KMS-11 (cell line): ENCODE measurements at regions not wholly inside any gene's neighbourhood (a gene's known extent, or its start where the extent isn't known, plus 50 kb on each side); places are given as distances from the start of the nearest gene placed in this dataset.

ENCODE experiments used
- H2AFZ ChIP-seq: fragments of 200-600 bp; sonication (generic); 2 replicates; pipeline ENCODE4 v1.6.1; 2016; ENCODE audit warnings: antibody characterized with exemption, mixed run types, low read depth
- H3K27ac ChIP-seq: fragments of 200-600 bp; sonication (generic); 2 replicates; pipeline ENCODE4 v1.6.1; 2016; ENCODE audit warnings: mild to moderate bottlenecking, mixed run types
- H3K27me3 ChIP-seq: fragments of 200-600 bp; sonication (generic); 2 replicates; pipeline ENCODE4 v1.6.1; 2017; ENCODE audit warnings: mild to moderate bottlenecking, low read depth, mixed run types, moderate library complexity; ENCODE audit not compliant: insufficient read depth
- H3K36me3 ChIP-seq: fragments of 200-600 bp; sonication (generic); 2 replicates; pipeline ENCODE4 v1.6.1; 2017; ENCODE audit warnings: mild to moderate bottlenecking, mixed run types; ENCODE audit not compliant: insufficient read depth
- H3K4me1 ChIP-seq: fragments of 200-600 bp; sonication (generic); 2 replicates; pipeline ENCODE4 v1.6.1; 2016; ENCODE audit warnings: mild to moderate bottlenecking, low read depth, mixed run types; ENCODE audit not compliant: poor library complexity, severe bottlenecking
- H3K4me2 ChIP-seq: fragments of 200-600 bp; sonication (generic); 2 replicates; pipeline ENCODE4 v1.7.0; 2016; ENCODE audit warnings: mild to moderate bottlenecking, mixed run types
- H3K4me3 ChIP-seq: fragments of 200-600 bp; sonication (generic); IDR thresholded peaks from 2 replicates; pipeline ENCODE4 v1.6.1; 2017; ENCODE audit warnings: low read depth, low read length, mixed read lengths; ENCODE audit not compliant: insufficient read depth
- H3K79me2 ChIP-seq: fragments of 200-600 bp; sonication (generic); 2 replicates; pipeline ENCODE4 v1.6.1; 2016; ENCODE audit warnings: low read depth, mixed run types; ENCODE audit not compliant: insufficient read depth
- H3K9ac ChIP-seq: fragments of 200-600 bp; sonication (generic); 2 replicates; pipeline ENCODE4 v1.6.1; 2016; ENCODE audit warnings: mild to moderate bottlenecking, mixed run types
- H4K20me1 ChIP-seq: fragments of 200-600 bp; sonication (generic); 2 replicates; pipeline ENCODE4 v1.6.1; 2016; ENCODE audit warnings: mild to moderate bottlenecking, mixed run types; ENCODE audit not compliant: insufficient read depth
- CTCF ChIP-seq: fragments of 200-600 bp; sonication (generic); conservative IDR thresholded peaks from 2 replicates; pipeline ENCODE4 v1.6.1; 2017; ENCODE audit warnings: low read depth, mild to moderate bottlenecking, antibody characterized with exemption, low read length, moderate library complexity, mixed read lengths

- H3K4me3 ChIP-seq, result no peak overlapping the region
- no peak overlapping the region for H3K4me2 ChIP-seq
- no peak overlapping the region for H3K27ac ChIP-seq
- no peaks in the 10 kb centered on the region for H3K27me3 ChIP-seq
- no peaks in the 10 kb centered on the region for H4K20me1 ChIP-seq
- no peaks in the 10 kb centered on the region for H3K79me2 ChIP-seq
- H3K36me3 ChIP-seq, result no peaks in the 10 kb centered on the region
- no peak overlapping the region for H2AFZ ChIP-seq
- no peaks in the 10 kb centered on the region for H3K4me1 ChIP-seq
- no peak for TF ChIP-seq CTCF
- H3K9ac ChIP-seq, result no peak overlapping the region
Measured at GRCh38 chr5:169423580-169424278, 122.8 kb upstream of the SLIT3 start.

- H3K9ac ChIP-seq, result no peak overlapping the region
- no peaks in the 10 kb centered on the region for H3K36me3 ChIP-seq
- TF ChIP-seq CTCF, result no peak
- H3K27ac ChIP-seq, result no peak overlapping the region
- no peak overlapping the region for H3K4me3 ChIP-seq
- H4K20me1 ChIP-seq, result no peaks in the 10 kb centered on the region
- no peaks in the 10 kb centered on the region for H3K27me3 ChIP-seq
- H3K4me2 ChIP-seq, result no peak overlapping the region
- no peak overlapping the region for H2AFZ ChIP-seq
- H3K79me2 ChIP-seq, result no peaks in the 10 kb centered on the region
- H3K4me1 ChIP-seq, result peaks cover 10% of the 10 kb centered on the region
Measured at GRCh38 chr5:169422087-169422486, 121.1 kb upstream of the SLIT3 start.

- Histone ChIP-seq H3K27ac (no peak overlapping the region), H2AFZ (no peak overlapping the region), H4K20me1 (no peaks in the 10 kb centered on the region), H3K27me3 (no peaks in the 10 kb centered on the region), H3K36me3 (no peaks in the 10 kb centered on the region), H3K79me2 (no peaks in the 10 kb centered on the region), H3K9ac (no peak overlapping the region), H3K4me1 (peaks cover 11% of the 10 kb centered on the region), H3K4me2 (no peak overlapping the region), H3K4me3 (no peak overlapping the region)
- TF ChIP-seq CTCF, result no peak
Measured at GRCh38 chr5:169421677-169422076, 120.7 kb upstream of the SLIT3 start.

GRCh38 chr5:169417676-169418075 lies 116.7 kb upstream of the SLIT3 start:
- TF ChIP-seq CTCF, result no peak
- Histone ChIP-seq H3K9ac (no peak overlapping the region), H3K27ac (no peak overlapping the region), H3K4me1 (peaks cover 18% of the 10 kb centered on the region), H3K27me3 (no peaks in the 10 kb centered on the region), H3K36me3 (no peaks in the 10 kb centered on the region), H2AFZ (no peak overlapping the region), H3K4me2 (no peak overlapping the region), H4K20me1 (no peaks in the 10 kb centered on the region), H3K79me2 (no peaks in the 10 kb centered on the region), H3K4me3 (no peak overlapping the region)
